SU-DHL-6 (cell line): ENCODE measurements at regions not wholly inside any gene's neighbourhood (a gene's known extent, or its start where the extent isn't known, plus 50 kb on each side); places are given as distances from the start of the nearest gene placed in this dataset.

Experiments used
- EZH2phosphoT487 ChIP-seq: fragments of 200-600 bp; sonication (generic), shearing (Covaris generic); conservative IDR thresholded peaks from 2 replicates; pipeline ENCODE4 v1.6.1; 2018; ENCODE audit warnings: mild to moderate bottlenecking, antibody characterized with exemption, low read length, moderate library complexity, mixed read lengths
- TF ChIP-seq, protein P1 (sequence below): fragments of 200-600 bp; sonication (generic); IDR thresholded peaks from one replicate; pipeline ENCODE4 v1.5.1; 2017; ENCODE audit warnings: antibody characterized with exemption, mild to moderate bottlenecking, low read length, moderate library complexity; ENCODE audit not compliant: insufficient read depth, poor library complexity, severe bottlenecking

DNA sequence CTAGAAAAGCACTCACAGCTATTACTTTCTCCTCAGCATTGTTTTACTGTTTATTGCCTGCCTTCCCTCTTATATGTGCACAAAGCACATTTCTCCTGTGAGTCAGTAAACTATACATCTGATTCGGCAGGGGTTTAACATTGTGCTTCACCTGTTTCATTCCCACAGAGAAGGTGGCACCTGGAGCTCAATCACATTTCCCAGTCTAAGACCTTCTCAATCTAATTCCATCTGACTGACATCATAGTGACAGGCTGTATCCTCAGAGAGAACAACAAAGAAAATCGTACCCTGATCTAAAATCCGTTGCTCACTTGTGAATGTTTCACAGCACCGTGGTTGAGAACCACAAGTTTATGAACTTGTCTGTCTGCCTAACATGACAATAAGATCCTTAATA is 92.4 kb upstream of the CAST start:
- TF ChIP-seq, protein P1, sequence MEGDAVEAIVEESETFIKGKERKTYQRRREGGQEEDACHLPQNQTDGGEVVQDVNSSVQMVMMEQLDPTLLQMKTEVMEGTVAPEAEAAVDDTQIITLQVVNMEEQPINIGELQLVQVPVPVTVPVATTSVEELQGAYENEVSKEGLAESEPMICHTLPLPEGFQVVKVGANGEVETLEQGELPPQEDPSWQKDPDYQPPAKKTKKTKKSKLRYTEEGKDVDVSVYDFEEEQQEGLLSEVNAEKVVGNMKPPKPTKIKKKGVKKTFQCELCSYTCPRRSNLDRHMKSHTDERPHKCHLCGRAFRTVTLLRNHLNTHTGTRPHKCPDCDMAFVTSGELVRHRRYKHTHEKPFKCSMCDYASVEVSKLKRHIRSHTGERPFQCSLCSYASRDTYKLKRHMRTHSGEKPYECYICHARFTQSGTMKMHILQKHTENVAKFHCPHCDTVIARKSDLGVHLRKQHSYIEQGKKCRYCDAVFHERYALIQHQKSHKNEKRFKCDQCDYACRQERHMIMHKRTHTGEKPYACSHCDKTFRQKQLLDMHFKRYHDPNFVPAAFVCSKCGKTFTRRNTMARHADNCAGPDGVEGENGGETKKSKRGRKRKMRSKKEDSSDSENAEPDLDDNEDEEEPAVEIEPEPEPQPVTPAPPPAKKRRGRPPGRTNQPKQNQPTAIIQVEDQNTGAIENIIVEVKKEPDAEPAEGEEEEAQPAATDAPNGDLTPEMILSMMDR, result no peak
- TF ChIP-seq EZH2phosphoT487, result no peak
